ENCODE measurements at regions not wholly inside any gene's neighbourhood (a gene's known extent, or its start where the extent isn't known, plus 50 kb on each side); places are given as distances from the start of the nearest gene placed in this dataset.

- TF ChIP-seq CTCF (IDR thresholded peaks at IDR 0.05) (no peak), EP300 (IDR thresholded peaks at IDR 0.05) (no peak), POLR2A (IDR thresholded peaks at IDR 0.05; ENCODE audit: low read depth) (no peak)
Observed at GRCh38 chr6:122116835-122117627, 282.4 kb upstream of the HSF2 start.
